ENCODE measurements at regions not wholly inside any gene's neighbourhood (a gene's known extent, or its start where the extent isn't known, plus 50 kb on each side); places are given as distances from the start of the nearest gene placed in this dataset.

- ATAC-seq (ENCODE audit: low read depth) = no peak
- peaks cover 9% of the 10 kb centered on the region for H3K4me1 Mint-ChIP-seq
Observed at GRCh38 chr5:168075387-168075786, 216.1 kb upstream of the WWC1 start.

GRCh38 chr5:168076561-168076991, 214.9 kb upstream of the WWC1 start:
- no peaks in the 10 kb centered on the region for H3K36me3 Mint-ChIP-seq
- no peak for ATAC-seq (ENCODE audit: low read depth)
- H3K27me3 Mint-ChIP-seq = peaks cover 2% of the 10 kb centered on the region
- no peak overlapping the region for H3K4me3 Mint-ChIP-seq
- POLR2A ChIA-PET = no interaction called here
- H3K4me1 Mint-ChIP-seq = peaks cover 7% of the 10 kb centered on the region
- no peak overlapping the region for H3K27ac Mint-ChIP-seq
- DNase-seq = no peak
- H3K9me3 Mint-ChIP-seq = no peaks in the 10 kb centered on the region

More at GRCh38 chr5:168075387-168075786, 216.1 kb upstream of the WWC1 start:
- H3K27ac Mint-ChIP-seq = no peak overlapping the region
- H3K9me3 Mint-ChIP-seq = no peaks in the 10 kb centered on the region
- POLR2A ChIA-PET = no interaction called here
- H3K4me3 Mint-ChIP-seq = no peak overlapping the region
- H3K36me3 Mint-ChIP-seq = no peaks in the 10 kb centered on the region
- no peak for DNase-seq
- peaks cover 4% of the 10 kb centered on the region for H3K27me3 Mint-ChIP-seq

GRCh38 chr5:168085261-168086031, 206.0 kb upstream of the WWC1 start:
- ATAC-seq (ENCODE audit: low read depth) = no peak
- POLR2A ChIA-PET = no interaction called here
- H3K36me3 Mint-ChIP-seq = no peaks in the 10 kb centered on the region
- no peak overlapping the region for H3K27ac Mint-ChIP-seq
- DNase-seq = no peak
- no peak overlapping the region for H3K4me3 Mint-ChIP-seq
- H3K27me3 Mint-ChIP-seq = no peaks in the 10 kb centered on the region
- H3K9me3 Mint-ChIP-seq = no peaks in the 10 kb centered on the region
- no peaks in the 10 kb centered on the region for H3K4me1 Mint-ChIP-seq

GRCh38 chr5:168086104-168086610, 205.3 kb upstream of the WWC1 start:
- Mint-ChIP-seq H3K27ac (no peak overlapping the region), H3K9me3 (no peaks in the 10 kb centered on the region), H3K36me3 (no peaks in the 10 kb centered on the region), H3K4me3 (no peak overlapping the region), H3K27me3 (no peaks in the 10 kb centered on the region), H3K4me1 (no peaks in the 10 kb centered on the region)
- ATAC-seq (ENCODE audit: low read depth) (no peak), DNase-seq (no peak)
- POLR2A ChIA-PET = no interaction called here

- Mint-ChIP-seq H3K9me3 (no peaks in the 10 kb centered on the region), H3K36me3 (no peaks in the 10 kb centered on the region), H3K4me3 (no peak overlapping the region), H3K27ac (no peak overlapping the region), H3K4me1 (no peaks in the 10 kb centered on the region), H3K27me3 (no peaks in the 10 kb centered on the region)
- ATAC-seq (ENCODE audit: low read depth) (no peak), DNase-seq (no peak)
- POLR2A ChIA-PET = no interaction called here
Observed at GRCh38 chr5:168086746-168087145, 204.7 kb upstream of the WWC1 start.

GRCh38 chr5:168088410-168089173, 202.9 kb upstream of the WWC1 start:
- H3K27ac Mint-ChIP-seq = no peak overlapping the region
- no peak overlapping the region for H3K4me3 Mint-ChIP-seq
- H3K27me3 Mint-ChIP-seq = no peaks in the 10 kb centered on the region
- no peaks in the 10 kb centered on the region for H3K36me3 Mint-ChIP-seq
- POLR2A ChIA-PET = no interaction called here
- DNase-seq (no peak), ATAC-seq (ENCODE audit: low read depth) (no peak)
- H3K9me3 Mint-ChIP-seq = no peaks in the 10 kb centered on the region
- H3K4me1 Mint-ChIP-seq = no peaks in the 10 kb centered on the region

- peaks cover 1% of the 10 kb centered on the region for H3K4me1 Mint-ChIP-seq
- H3K4me3 Mint-ChIP-seq = no peak overlapping the region
- DNase-seq (no peak), ATAC-seq (ENCODE audit: low read depth) (no peak)
- no peaks in the 10 kb centered on the region for H3K36me3 Mint-ChIP-seq
- no peaks in the 10 kb centered on the region for H3K9me3 Mint-ChIP-seq
- no peaks in the 10 kb centered on the region for H3K27me3 Mint-ChIP-seq
- H3K27ac Mint-ChIP-seq = no peak overlapping the region
- POLR2A ChIA-PET = no interaction called here
Observed at GRCh38 chr5:168089201-168089887, 202.1 kb upstream of the WWC1 start.

- Mint-ChIP-seq H3K27ac (no peak overlapping the region), H3K9me3 (no peaks in the 10 kb centered on the region), H3K4me3 (no peak overlapping the region), H3K27me3 (no peaks in the 10 kb centered on the region), H3K4me1 (peaks cover 1% of the 10 kb centered on the region), H3K36me3 (no peaks in the 10 kb centered on the region)
- POLR2A ChIA-PET = no interaction called here
- DNase-seq (no peak), ATAC-seq (ENCODE audit: low read depth) (no peak)
Observed at GRCh38 chr5:168092209-168093185, 198.9 kb upstream of the WWC1 start.

- H3K4me1 Mint-ChIP-seq = peaks cover 1% of the 10 kb centered on the region
- POLR2A ChIA-PET = no interaction called here
- no peaks in the 10 kb centered on the region for H3K27me3 Mint-ChIP-seq
- no peak for ATAC-seq (ENCODE audit: low read depth)
- H3K4me3 Mint-ChIP-seq = no peak overlapping the region
- no peak overlapping the region for H3K27ac Mint-ChIP-seq
- no peaks in the 10 kb centered on the region for H3K36me3 Mint-ChIP-seq
- no peak for DNase-seq
- no peaks in the 10 kb centered on the region for H3K9me3 Mint-ChIP-seq
Observed at GRCh38 chr5:168093200-168093910, 198.1 kb upstream of the WWC1 start.

- Mint-ChIP-seq H3K9me3 (no peaks in the 10 kb centered on the region), H3K4me3 (no peak overlapping the region), H3K27me3 (peaks cover 2% of the 10 kb centered on the region), H3K27ac (no peak overlapping the region), H3K36me3 (no peaks in the 10 kb centered on the region), H3K4me1 (peaks cover 1% of the 10 kb centered on the region)
- POLR2A ChIA-PET = no interaction called here
- no peak for DNase-seq
- no peak for ATAC-seq (ENCODE audit: low read depth)
Observed at GRCh38 chr5:168096525-168096924, 194.9 kb upstream of the WWC1 start.

- Mint-ChIP-seq H3K27me3 (peaks cover 2% of the 10 kb centered on the region), H3K9me3 (no peaks in the 10 kb centered on the region), H3K27ac (no peak overlapping the region), H3K4me3 (no peak overlapping the region), H3K36me3 (no peaks in the 10 kb centered on the region), H3K4me1 (peaks cover 1% of the 10 kb centered on the region)
- DNase-seq = no peak
- POLR2A ChIA-PET = no interaction called here
- ATAC-seq (ENCODE audit: low read depth) = no peak
Observed at GRCh38 chr5:168097876-168098653, 193.4 kb upstream of the WWC1 start.

GRCh38 chr5:168101352-168101751, 190.1 kb upstream of the WWC1 start:
- Mint-ChIP-seq H3K9me3 (no peaks in the 10 kb centered on the region), H3K4me1 (no peaks in the 10 kb centered on the region), H3K27me3 (peaks cover 2% of the 10 kb centered on the region), H3K27ac (no peak overlapping the region), H3K4me3 (no peak overlapping the region), H3K36me3 (no peaks in the 10 kb centered on the region)
- ATAC-seq (ENCODE audit: low read depth) (no peak), DNase-seq (no peak)
- POLR2A ChIA-PET = no interaction called here

Measured in activated naive CD8-positive, alpha-beta T cell treated with anti-CD3 and anti-CD28 coated beads, Interleukin-2, amount 10 ng/mL, durations not matched to agents 7 days and 5 days (primary cell).